DOHH2 (cell line): ENCODE measurements at regions not wholly inside any gene's neighbourhood (a gene's known extent, or its start where the extent isn't known, plus 50 kb on each side); places are given as distances from the start of the nearest gene placed in this dataset.

Source experiments
- EZH2phosphoT487 ChIP-seq: fragments of 200-600 bp; sonication (generic); IDR thresholded peaks from 2 replicates; pipeline ENCODE4 v1.6.1; 2017; ENCODE audit warnings: borderline replicate concordance, mild to moderate bottlenecking, antibody characterized with exemption, low read length, moderate library complexity, mixed read lengths
- TF ChIP-seq, protein P1 (sequence below): fragments of 200-600 bp; sonication (generic); IDR thresholded peaks from one replicate; pipeline ENCODE4 v1.5.1; 2014; ENCODE audit warnings: antibody characterized with exemption, mild to moderate bottlenecking, low read depth, low read length; ENCODE audit not compliant: poor library complexity, severe bottlenecking

DNA sequence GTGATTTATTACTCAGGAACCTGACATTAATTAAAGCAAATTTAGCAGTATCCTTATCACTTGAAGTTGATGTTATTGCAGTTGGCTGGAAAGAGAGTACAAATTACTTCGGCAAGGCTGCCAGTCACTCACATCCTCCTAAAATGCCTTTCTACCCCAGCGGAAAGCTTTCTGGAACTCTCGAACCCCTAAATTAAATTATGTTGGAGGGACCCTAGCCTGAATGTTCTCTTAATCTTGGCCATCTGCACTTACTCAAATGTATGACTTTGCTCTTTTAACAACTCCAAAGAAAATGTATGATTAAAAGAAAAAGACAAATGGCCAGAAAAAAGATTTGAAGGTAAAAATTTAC is 242.6 kb upstream of the USP25 start:
- TF ChIP-seq, protein P1, sequence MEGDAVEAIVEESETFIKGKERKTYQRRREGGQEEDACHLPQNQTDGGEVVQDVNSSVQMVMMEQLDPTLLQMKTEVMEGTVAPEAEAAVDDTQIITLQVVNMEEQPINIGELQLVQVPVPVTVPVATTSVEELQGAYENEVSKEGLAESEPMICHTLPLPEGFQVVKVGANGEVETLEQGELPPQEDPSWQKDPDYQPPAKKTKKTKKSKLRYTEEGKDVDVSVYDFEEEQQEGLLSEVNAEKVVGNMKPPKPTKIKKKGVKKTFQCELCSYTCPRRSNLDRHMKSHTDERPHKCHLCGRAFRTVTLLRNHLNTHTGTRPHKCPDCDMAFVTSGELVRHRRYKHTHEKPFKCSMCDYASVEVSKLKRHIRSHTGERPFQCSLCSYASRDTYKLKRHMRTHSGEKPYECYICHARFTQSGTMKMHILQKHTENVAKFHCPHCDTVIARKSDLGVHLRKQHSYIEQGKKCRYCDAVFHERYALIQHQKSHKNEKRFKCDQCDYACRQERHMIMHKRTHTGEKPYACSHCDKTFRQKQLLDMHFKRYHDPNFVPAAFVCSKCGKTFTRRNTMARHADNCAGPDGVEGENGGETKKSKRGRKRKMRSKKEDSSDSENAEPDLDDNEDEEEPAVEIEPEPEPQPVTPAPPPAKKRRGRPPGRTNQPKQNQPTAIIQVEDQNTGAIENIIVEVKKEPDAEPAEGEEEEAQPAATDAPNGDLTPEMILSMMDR = no peak
- TF ChIP-seq EZH2phosphoT487 = no peak
